ENCODE measurements at regions not wholly inside any gene's neighbourhood (a gene's known extent, or its start where the extent isn't known, plus 50 kb on each side); places are given as distances from the start of the nearest gene placed in this dataset.

GRCh38 chr1:59188413-59189213, 108.3 kb upstream of the FGGY start:
- TF ChIP-seq CTCF (IDR thresholded peaks at IDR 0.05 in 8 of 11, conservative IDR thresholded peaks at IDR 0.05 in 3 of 11) = no peak
- no peak for TF ChIP-seq POLR2A (IDR thresholded peaks at IDR 0.05)

Measured in spleen (tissue), 7 donors.